Panc1 (cell line): ENCODE measurements at regions not wholly inside any gene's neighbourhood (a gene's known extent, or its start where the extent isn't known, plus 50 kb on each side); places are given as distances from the start of the nearest gene placed in this dataset.

Source experiments
- ATAC-seq: fragments of 200-7000 bp; cut with Tn5 transposase; 2 replicates; pipeline ENCODE4 v1.9.1; 2020; ENCODE audit warnings: mild to moderate bottlenecking, moderate library complexity
- BruUV-seq: library from RNA; stranded (reverse); fragments of 400-500 nt; replicated peaks from 2 replicates; lab custom pipeline; 2021; lab: Mats Ljungman, UMichigan
- CTCF ChIA-PET: fragments of 300-600 bp; sonication (Branson Sonifier 250); formaldehyde crosslinking; loops from one replicate; lab custom pipeline; 2022; ENCODE audit warnings: antibody characterized with exemption; lab: Charles Lee
- POLR2A ChIA-PET: fragments of 300-600 bp; sonication (Branson Sonifier 250); formaldehyde crosslinking; loops from one replicate; lab custom pipeline; 2022; ENCODE audit warnings: antibody characterized with exemption; lab: Charles Lee
- DNase-seq: peaks from one replicate; pipeline ENCODE4 v3.0.0-alpha.2; 2010; ENCODE audit warnings: low read depth, low spot score
- H3K27ac ChIP-seq: 2 replicates; pipeline ENCODE4 v1.5.1; 2011; ENCODE audit warnings: mild to moderate bottlenecking, low read length, inconsistent platforms
- H3K27me3 ChIP-seq: fragments of 200-500 bp; sonication (Bioruptor generic); 2 replicates; pipeline ENCODE4 v1.6.0; 2014; ENCODE audit warnings: low read length, inconsistent platforms; ENCODE audit not compliant: control insufficient read depth, insufficient read depth
- H3K36me3 ChIP-seq: fragments of 200-500 bp; sonication (Bioruptor generic); 2 replicates; pipeline ENCODE4 v1.5.1; 2014; ENCODE audit warnings: inconsistent platforms, mild to moderate bottlenecking, low read length, moderate library complexity; ENCODE audit not compliant: control insufficient read depth, insufficient read depth
- H3K4me1 ChIP-seq: 2 replicates; pipeline ENCODE4 v1.5.1; 2011; ENCODE audit warnings: inconsistent platforms, mild to moderate bottlenecking, low read length, moderate library complexity; ENCODE audit not compliant: control insufficient read depth, insufficient read depth
- H3K4me3 ChIP-seq, 2 experiments: 2 replicates each; pipeline ENCODE4 v1.5.1; 2011 to 2012; ENCODE audit warnings: low read depth in 2 of 2, low read length in 2 of 2, mild to moderate bottlenecking in 2 of 2, inconsistent platforms in 1 of 2, moderate library complexity in 1 of 2
- H3K9me3 ChIP-seq: fragments of 200-500 bp; sonication (Bioruptor generic); 2 replicates; pipeline ENCODE4 v1.5.1; 2014; ENCODE audit warnings: low read depth, mild to moderate bottlenecking, inconsistent platforms, low read length, moderate library complexity; ENCODE audit not compliant: control insufficient read depth, insufficient read depth
- CTCF ChIP-seq: fragments of 450-650 bp; IDR thresholded peaks from 2 replicates; pipeline ENCODE4 v1.5.1; 2017; ENCODE audit warnings: mild to moderate bottlenecking
- POLR2AphosphoS5 ChIP-seq: IDR thresholded peaks from 2 replicates; pipeline ENCODE4 v1.6.1; 2012; ENCODE audit warnings: mild to moderate bottlenecking, low read depth, low read length, moderate library complexity
- REST ChIP-seq, 2 experiments: IDR thresholded peaks; 2 replicates each; pipeline ENCODE4 v1.6.1; 2011 to 2012; ENCODE audit warnings: low read depth in 2 of 2, control low read depth in 1 of 2, low read length in 1 of 2, mild to moderate bottlenecking in 1 of 2, moderate library complexity in 1 of 2; ENCODE audit not compliant: insufficient read depth in 1 of 2
- SIN3A ChIP-seq: IDR thresholded peaks from 2 replicates; pipeline ENCODE4 v1.6.1; 2012; ENCODE audit warnings: low read depth, mild to moderate bottlenecking, low read length, moderate library complexity, borderline replicate concordance; ENCODE audit not compliant: insufficient read depth
- TCF7L2 ChIP-seq: IDR thresholded peaks from 2 replicates; pipeline ENCODE4 v1.6.1; 2011; ENCODE audit warnings: mild to moderate bottlenecking, low read depth, low read length, inconsistent platforms
- in situ Hi-C: cut with HindIII; loops from 2 replicates; pipeline ENCODE4 v1.10.0; 2016; ENCODE audit warnings: low sequenced_read_pairs, low pct_unique_long_range_greater_than_20kb
- intact Hi-C: fragments of 100-400 bp; cut with micrococcal nuclease; formaldehyde crosslinking; loops from one replicate; pipeline ENCODE4 v1.10.0; 2022; ENCODE audit not compliant: unreplicated experiment

GRCh38 chr2:16130541-16130880 is 190.2 kb downstream of the MYCN start:
- in situ Hi-C loops (no loop called here), intact Hi-C loops (no loop called here)
- Histone ChIP-seq H3K9me3 (no peaks in the 10 kb centered on the region), H3K27me3 (no peaks in the 10 kb centered on the region), H3K4me1 (no peaks in the 10 kb centered on the region), H3K27ac (no peak overlapping the region), H3K4me3 (no peak overlapping the region), H3K36me3 (no peaks in the 10 kb centered on the region)
- BruUV-seq: no TSS peak
- CTCF ChIA-PET: no interaction called here
- no peak for TF ChIP-seq POLR2AphosphoS5
- TF ChIP-seq REST (IDR thresholded peaks at IDR 0.05; ENCODE audit: insufficient read depth in 1 of 2, low read depth in 2 of 2, low read length in 1 of 2): no peak
- TF ChIP-seq SIN3A: no peak
- no peak for TF ChIP-seq CTCF
- TF ChIP-seq TCF7L2: no peak
- POLR2A ChIA-PET: no interaction called here
- no peak for DNase-seq
- no peak for ATAC-seq

DNA sequence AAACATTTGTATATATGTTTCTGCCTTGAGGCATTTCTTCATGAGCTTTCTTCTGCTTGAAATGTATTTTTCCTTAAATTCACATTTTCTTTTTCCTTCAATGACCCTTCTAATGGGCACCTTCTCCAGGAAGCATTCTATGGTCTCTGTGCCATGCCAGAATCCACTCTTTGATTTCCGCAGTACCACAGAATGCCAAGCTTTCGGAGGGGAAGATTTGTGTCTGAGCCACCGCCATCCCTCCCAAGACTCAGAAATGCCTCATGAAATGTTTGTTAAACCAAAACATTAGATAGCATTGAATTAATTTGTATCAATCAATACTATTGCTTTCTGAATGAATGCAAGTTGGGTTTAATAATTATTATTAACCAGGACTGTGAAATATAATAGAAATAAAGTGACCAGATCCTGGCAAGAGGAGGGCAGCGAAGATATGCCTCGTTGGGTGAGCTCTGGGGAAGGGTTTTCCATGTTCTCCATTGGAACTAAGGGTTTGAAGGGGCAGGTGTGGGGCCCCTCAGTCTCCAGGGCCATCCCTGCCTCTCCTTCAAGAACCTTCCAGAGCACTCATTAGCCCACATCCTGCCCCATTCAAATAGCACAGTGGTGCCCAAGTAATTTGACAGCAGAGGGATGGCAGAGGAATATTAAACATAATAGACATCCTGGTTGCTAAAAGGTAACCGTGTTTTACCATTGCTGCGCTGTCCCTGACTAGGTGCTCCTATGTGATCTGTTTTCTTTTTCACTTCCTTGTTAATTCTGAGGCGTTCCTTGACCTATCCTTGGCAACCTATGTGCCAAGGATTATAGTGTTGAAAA is 189.6 kb downstream of the MYCN start:
- ATAC-seq (no peak), DNase-seq (no peak)
- H3K36me3 ChIP-seq: no peaks in the 10 kb centered on the region
- TF ChIP-seq REST (IDR thresholded peaks at IDR 0.05; ENCODE audit: insufficient read depth in 1 of 2, low read depth in 2 of 2, low read length in 1 of 2): no peak
- no peak for TF ChIP-seq SIN3A
- no peak for TF ChIP-seq TCF7L2
- no peak for TF ChIP-seq POLR2AphosphoS5
- TF ChIP-seq CTCF: no peak
- in situ Hi-C loops: no loop called here
- no peaks in the 10 kb centered on the region for H3K9me3 ChIP-seq
- no TSS peak for BruUV-seq
- H3K27ac ChIP-seq: no peak overlapping the region
- H3K4me3 ChIP-seq: no peak overlapping the region
- ChIA-PET POLR2A (no interaction called here), CTCF (interaction anchor here (0.5 kb wide), 1 partner anchor 9 kb away, joined by 3 read pairs; no protein-coding TSS in a partner anchor)
- intact Hi-C loops: no loop called here
- H3K4me1 ChIP-seq: no peaks in the 10 kb centered on the region
- H3K27me3 ChIP-seq: no peaks in the 10 kb centered on the region
